ENCODE measurements at regions not wholly inside any gene's neighbourhood (a gene's known extent, or its start where the extent isn't known, plus 50 kb on each side); places are given as distances from the start of the nearest gene placed in this dataset.
A peak's percentile ranks its signal among the peaks of the same experiment; 100 is the strongest.
"Not testable (repeated sequence)": the region's sequence is repeated elsewhere in the genome, so short reads cannot be mapped to it uniquely, and the experiment has no call there.

GRCh38 chrX:129361576-129361975, 161.7 kb downstream of the SMARCA1 start:
- H3K79me1 ChIP-seq (ENCODE audit: low read depth, low read length), result no peaks in the 10 kb centered on the region
- H3K23ac ChIP-seq (ENCODE audit: low read depth, low read length, poor library complexity), result no peak overlapping the region
- no peak overlapping the region for H3K14ac ChIP-seq (ENCODE audit: low read length)
- H3K4ac ChIP-seq (ENCODE audit: low read length), result no peak overlapping the region
- no peak overlapping the region for H3K4me3 ChIP-seq (ENCODE audit: low read length in 2 of 2)
- H3K27me3 ChIP-seq (ENCODE audit: control insufficient read depth in 3 of 3, insufficient read depth in 3 of 3, low read depth in 1 of 3, low read length in 3 of 3), result no peaks in the 10 kb centered on the region
- no peak for DNase-seq (ENCODE audit: low spot score)
- no peak overlapping the region for H2BK12ac ChIP-seq (ENCODE audit: low read length)
- H4K8ac ChIP-seq (ENCODE audit: low read depth, low read length), result no peak overlapping the region
- H3K18ac ChIP-seq (ENCODE audit: low read length), result no peak overlapping the region
- no peak overlapping the region for H4K91ac ChIP-seq (ENCODE audit: low read depth, low read length, poor library complexity)
- no peaks in the 10 kb centered on the region for H3K36me3 ChIP-seq (replicated peaks in 1 of 2; ENCODE audit: control insufficient read depth in 2 of 2, insufficient read depth in 2 of 2, low read length in 2 of 2)
- no peak overlapping the region for H2BK120ac ChIP-seq (ENCODE audit: low read depth, low read length)
- peaks cover 2 to 7% of the 10 kb centered on the region in 2 donors for H3K9me3 ChIP-seq (replicated peaks in 1 of 2; ENCODE audit: control insufficient read depth in 2 of 2, insufficient read depth in 1 of 2, low read depth in 1 of 2, low read length in 2 of 2)
- H3K4me1 ChIP-seq (ENCODE audit: control insufficient read depth in 2 of 2, insufficient read depth in 1 of 2, low read depth in 1 of 2, low read length in 2 of 2), result no peaks in the 10 kb centered on the region
- no peak overlapping the region for H2AFZ ChIP-seq (ENCODE audit: low read length)
- no peak overlapping the region for H2BK5ac ChIP-seq (ENCODE audit: low read length)
- H3K9ac ChIP-seq (ENCODE audit: low read depth, low read length, poor library complexity), result no peak overlapping the region
- WGBS, 2 donors (ENCODE audit: extremely low coverage in 2 of 2, insufficient read length in 2 of 2, insufficient replicate concordance in 1 of 2), result no CpG with 5 or more reads among the region's 5 CpGs
- no peak overlapping the region for H2BK15ac ChIP-seq (ENCODE audit: low read length)
- H2AK5ac ChIP-seq (ENCODE audit: low read depth, low read length), result no peak overlapping the region
- H3K4me2 ChIP-seq (ENCODE audit: insufficient read depth, low read length, poor library complexity, severe bottlenecking), result no peak overlapping the region
- H3K27ac ChIP-seq (replicated peaks; ENCODE audit: low read length), result no peak overlapping the region

- Histone ChIP-seq H3K36me3 (replicated peaks in 1 of 2; ENCODE audit: control insufficient read depth in 2 of 2, insufficient read depth in 2 of 2, low read length in 2 of 2) (no peaks in the 10 kb centered on the region), H3K14ac (ENCODE audit: low read length) (no peak overlapping the region), H3K4me1 (ENCODE audit: control insufficient read depth in 2 of 2, insufficient read depth in 1 of 2, low read depth in 1 of 2, low read length in 2 of 2) (no peaks in the 10 kb centered on the region), H2BK120ac (ENCODE audit: low read depth, low read length) (no peak overlapping the region), H3K27ac (replicated peaks; ENCODE audit: low read length) (no peak overlapping the region), H3K79me1 (ENCODE audit: low read depth, low read length) (no peaks in the 10 kb centered on the region), H3K4ac (ENCODE audit: low read length) (no peak overlapping the region), H3K23ac (ENCODE audit: low read depth, low read length, poor library complexity) (no peak overlapping the region), H3K4me2 (ENCODE audit: insufficient read depth, low read length, poor library complexity, severe bottlenecking) (no peak overlapping the region), H3K9me3 (replicated peaks in 1 of 2; ENCODE audit: control insufficient read depth in 2 of 2, insufficient read depth in 1 of 2, low read depth in 1 of 2, low read length in 2 of 2) (peaks cover 2 to 7% of the 10 kb centered on the region in 2 donors), H2BK15ac (ENCODE audit: low read length) (no peak overlapping the region), H2BK5ac (ENCODE audit: low read length) (no peak overlapping the region), H3K18ac (ENCODE audit: low read length) (no peak overlapping the region), H2BK12ac (ENCODE audit: low read length) (no peak overlapping the region), H3K27me3 (ENCODE audit: control insufficient read depth in 3 of 3, insufficient read depth in 3 of 3, low read depth in 1 of 3, low read length in 3 of 3) (no peaks in the 10 kb centered on the region), H3K9ac (ENCODE audit: low read depth, low read length, poor library complexity) (no peak overlapping the region), H2AFZ (ENCODE audit: low read length) (no peak overlapping the region), H4K8ac (ENCODE audit: low read depth, low read length) (no peak overlapping the region), H4K91ac (ENCODE audit: low read depth, low read length, poor library complexity) (no peak overlapping the region), H2AK5ac (ENCODE audit: low read depth, low read length) (no peak overlapping the region), H3K4me3 (ENCODE audit: low read length in 2 of 2) (no peak overlapping the region)
- DNase-seq (ENCODE audit: low spot score), result peak; percentile 15
- WGBS, 2 donors (ENCODE audit: extremely low coverage in 2 of 2, insufficient read length in 2 of 2, insufficient replicate concordance in 1 of 2), result no CpG with 5 or more reads among the region's 5 CpGs
These were observed 163.1 kb downstream of the SMARCA1 start for GRCh38 chrX:129360175-129360574.

GRCh38 chrX:129359269-129359668, 164.0 kb downstream of the SMARCA1 start:
- Histone ChIP-seq H3K79me1 (ENCODE audit: low read depth, low read length) (no peaks in the 10 kb centered on the region), H3K18ac (ENCODE audit: low read length) (no peak overlapping the region), H2BK5ac (ENCODE audit: low read length) (no peak overlapping the region), H2AK5ac (ENCODE audit: low read depth, low read length) (no peak overlapping the region), H4K8ac (ENCODE audit: low read depth, low read length) (no peak overlapping the region), H3K4me1 (ENCODE audit: control insufficient read depth in 2 of 2, insufficient read depth in 1 of 2, low read depth in 1 of 2, low read length in 2 of 2) (no peaks in the 10 kb centered on the region), H3K4me2 (ENCODE audit: insufficient read depth, low read length, poor library complexity, severe bottlenecking) (no peak overlapping the region), H4K91ac (ENCODE audit: low read depth, low read length, poor library complexity) (no peak overlapping the region), H3K9me3 (replicated peaks in 1 of 2; ENCODE audit: control insufficient read depth in 2 of 2, insufficient read depth in 1 of 2, low read depth in 1 of 2, low read length in 2 of 2) (peaks cover 2 to 7% of the 10 kb centered on the region in 2 donors), H3K9ac (ENCODE audit: low read depth, low read length, poor library complexity) (no peak overlapping the region), H3K4ac (ENCODE audit: low read length) (no peak overlapping the region), H2BK12ac (ENCODE audit: low read length) (no peak overlapping the region), H2AFZ (ENCODE audit: low read length) (no peak overlapping the region), H3K4me3 (ENCODE audit: low read length in 2 of 2) (no peak overlapping the region), H3K27ac (replicated peaks; ENCODE audit: low read length) (no peak overlapping the region), H2BK120ac (ENCODE audit: low read depth, low read length) (no peak overlapping the region), H3K27me3 (ENCODE audit: control insufficient read depth in 3 of 3, insufficient read depth in 3 of 3, low read depth in 1 of 3, low read length in 3 of 3) (no peaks in the 10 kb centered on the region), H2BK15ac (ENCODE audit: low read length) (no peak overlapping the region), H3K14ac (ENCODE audit: low read length) (no peak overlapping the region), H3K23ac (ENCODE audit: low read depth, low read length, poor library complexity) (no peak overlapping the region), H3K36me3 (replicated peaks in 1 of 2; ENCODE audit: control insufficient read depth in 2 of 2, insufficient read depth in 2 of 2, low read length in 2 of 2) (no peaks in the 10 kb centered on the region)
- DNase-seq (ENCODE audit: low spot score), result no peak
- WGBS, 2 donors (ENCODE audit: extremely low coverage in 2 of 2, insufficient read length in 2 of 2, insufficient replicate concordance in 1 of 2), result 57 to 64% methylated on average over 1 of the region's 2 CpGs

- no CpG with 5 or more reads among the region's 4 CpGs for WGBS, 2 donors (ENCODE audit: extremely low coverage in 2 of 2, insufficient read length in 2 of 2, insufficient replicate concordance in 1 of 2)
- H3K23ac ChIP-seq (ENCODE audit: low read depth, low read length, poor library complexity); H3K9me3 ChIP-seq (replicated peaks in 1 of 2; ENCODE audit: control insufficient read depth in 2 of 2, insufficient read depth in 1 of 2, low read depth in 1 of 2, low read length in 2 of 2); H4K8ac ChIP-seq (ENCODE audit: low read depth, low read length); H2BK12ac ChIP-seq (ENCODE audit: low read length); H3K79me1 ChIP-seq (ENCODE audit: low read depth, low read length); H3K27me3 ChIP-seq (ENCODE audit: control insufficient read depth in 3 of 3, insufficient read depth in 3 of 3, low read depth in 1 of 3, low read length in 3 of 3); H2BK15ac ChIP-seq (ENCODE audit: low read length); H3K4me2 ChIP-seq (ENCODE audit: insufficient read depth, low read length, poor library complexity, severe bottlenecking); H3K9ac ChIP-seq (ENCODE audit: low read depth, low read length, poor library complexity); H2BK5ac ChIP-seq (ENCODE audit: low read length); H2AFZ ChIP-seq (ENCODE audit: low read length); H4K91ac ChIP-seq (ENCODE audit: low read depth, low read length, poor library complexity); H3K18ac ChIP-seq (ENCODE audit: low read length); H2AK5ac ChIP-seq (ENCODE audit: low read depth, low read length); H3K14ac ChIP-seq (ENCODE audit: low read length); H3K4me1 ChIP-seq (ENCODE audit: control insufficient read depth in 2 of 2, insufficient read depth in 1 of 2, low read depth in 1 of 2, low read length in 2 of 2); DNase-seq (ENCODE audit: low spot score); H3K36me3 ChIP-seq (replicated peaks in 1 of 2; ENCODE audit: control insufficient read depth in 2 of 2, insufficient read depth in 2 of 2, low read length in 2 of 2); H3K4me3 ChIP-seq (ENCODE audit: low read length in 2 of 2); H3K4ac ChIP-seq (ENCODE audit: low read length); H2BK120ac ChIP-seq (ENCODE audit: low read depth, low read length); H3K27ac ChIP-seq (replicated peaks; ENCODE audit: low read length): not testable (repeated sequence)
These were observed 165.9 kb downstream of the SMARCA1 start for GRCh38 chrX:129357428-129357827.
